ENCODE measurements at regions not wholly inside any gene's neighbourhood (a gene's known extent, or its start where the extent isn't known, plus 50 kb on each side); places are given as distances from the start of the nearest gene placed in this dataset.

DNA sequence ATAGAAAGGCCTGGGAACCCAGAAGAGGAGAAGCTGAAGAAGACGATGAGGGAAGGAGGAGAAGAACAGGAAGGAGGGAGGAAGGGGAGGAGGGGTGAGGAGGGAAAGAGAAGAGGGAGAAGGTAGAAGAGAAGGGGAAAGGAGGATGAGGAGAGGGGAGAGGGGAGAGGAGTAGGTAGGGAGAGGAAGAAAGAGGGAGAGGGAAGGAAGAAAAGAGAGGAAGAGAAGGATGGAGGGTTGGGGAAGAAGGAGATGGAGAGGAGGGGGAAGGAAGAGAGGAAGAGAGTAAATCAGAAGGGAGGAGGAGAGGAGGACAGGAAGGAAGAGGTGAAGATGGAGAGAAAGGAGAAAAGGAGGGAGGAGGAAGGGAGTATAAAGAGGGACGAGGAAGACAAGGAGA, 109.6 kb upstream of the IRX6 start:
- TF ChIP-seq, protein P1, sequence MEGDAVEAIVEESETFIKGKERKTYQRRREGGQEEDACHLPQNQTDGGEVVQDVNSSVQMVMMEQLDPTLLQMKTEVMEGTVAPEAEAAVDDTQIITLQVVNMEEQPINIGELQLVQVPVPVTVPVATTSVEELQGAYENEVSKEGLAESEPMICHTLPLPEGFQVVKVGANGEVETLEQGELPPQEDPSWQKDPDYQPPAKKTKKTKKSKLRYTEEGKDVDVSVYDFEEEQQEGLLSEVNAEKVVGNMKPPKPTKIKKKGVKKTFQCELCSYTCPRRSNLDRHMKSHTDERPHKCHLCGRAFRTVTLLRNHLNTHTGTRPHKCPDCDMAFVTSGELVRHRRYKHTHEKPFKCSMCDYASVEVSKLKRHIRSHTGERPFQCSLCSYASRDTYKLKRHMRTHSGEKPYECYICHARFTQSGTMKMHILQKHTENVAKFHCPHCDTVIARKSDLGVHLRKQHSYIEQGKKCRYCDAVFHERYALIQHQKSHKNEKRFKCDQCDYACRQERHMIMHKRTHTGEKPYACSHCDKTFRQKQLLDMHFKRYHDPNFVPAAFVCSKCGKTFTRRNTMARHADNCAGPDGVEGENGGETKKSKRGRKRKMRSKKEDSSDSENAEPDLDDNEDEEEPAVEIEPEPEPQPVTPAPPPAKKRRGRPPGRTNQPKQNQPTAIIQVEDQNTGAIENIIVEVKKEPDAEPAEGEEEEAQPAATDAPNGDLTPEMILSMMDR (IDR thresholded peaks at IDR 0.05; ENCODE audit: extremely low read depth in 1 of 2, insufficient read depth in 1 of 2, low read depth in 1 of 2, low read length in 2 of 2): no peak
- no peak for TF ChIP-seq EZH2 (IDR thresholded peaks at IDR 0.05; ENCODE audit: borderline replicate concordance, low read depth, low read length, severe bottlenecking)
- TF ChIP-seq POLR2A (IDR thresholded peaks at IDR 0.05; ENCODE audit: low read depth, low read length): no peak
- no peak for TF ChIP-seq FOS (IDR thresholded peaks at IDR 0.05; ENCODE audit: borderline replicate concordance, insufficient read depth, low read length)
- no peak for TF ChIP-seq JUN (IDR thresholded peaks at IDR 0.05; ENCODE audit: borderline replicate concordance, insufficient read depth, insufficient read length, low read depth)
- no peak for TF ChIP-seq MYC (IDR thresholded peaks at IDR 0.05; ENCODE audit: low read depth, low read length)
- TF ChIP-seq POLR2AphosphoS5 (IDR thresholded peaks at IDR 0.05; ENCODE audit: insufficient read depth, low read depth, low read length): no peak
- no peak for TF ChIP-seq MAX (IDR thresholded peaks at IDR 0.05; ENCODE audit: insufficient read depth, insufficient read length)

Data from endothelial cell of umbilical vein (primary cell).